Fibroblast of lung (primary cell): ENCODE measurements at regions not wholly inside any gene's neighbourhood (a gene's known extent, or its start where the extent isn't known, plus 50 kb on each side); places are given as distances from the start of the nearest gene placed in this dataset.

Experiments used
- CTCF ChIP-seq, 2 donors: IDR thresholded peaks in 1 of 2; conservative IDR thresholded peaks in 1 of 2; 1 replicate in 1 of 2; 2 replicates in 1 of 2; pipeline ENCODE4 v1.5.1; 2011 to 2012; ENCODE audit warnings: low read length in 2 of 2, control low read depth in 1 of 2, inconsistent platforms in 1 of 2, low read depth in 1 of 2, mild to moderate bottlenecking in 1 of 2
- EZH2 ChIP-seq: IDR thresholded peaks from 2 replicates; pipeline ENCODE4 v1.5.1; 2012; ENCODE audit warnings: low read length, control low read depth, mild to moderate bottlenecking; ENCODE audit errors: missing control alignments

DNA sequence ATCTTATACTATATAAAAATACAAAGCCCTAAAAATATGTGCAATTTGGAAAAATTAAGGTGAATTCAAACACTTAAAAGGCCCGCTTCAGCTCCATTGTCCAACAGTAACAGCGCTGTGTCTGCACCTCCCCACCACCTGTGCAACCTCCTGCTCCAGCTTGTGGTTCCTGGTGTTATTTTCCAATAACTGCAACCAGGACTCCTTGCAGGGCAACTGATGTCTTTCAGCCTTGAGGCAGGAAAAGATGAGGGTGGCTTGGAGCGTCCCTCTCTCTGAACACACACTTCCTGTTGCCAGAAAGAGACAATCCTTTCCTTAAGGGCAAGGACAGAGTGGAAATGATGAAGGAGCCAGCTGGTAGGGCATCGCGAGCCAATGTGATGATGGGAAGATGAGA, 336.0 kb downstream of the GLRX3 start:
- no peak for TF ChIP-seq CTCF (conservative IDR thresholded peaks at IDR 0.05 in 1 of 2, IDR thresholded peaks at IDR 0.05 in 1 of 2; ENCODE audit: low read depth in 1 of 2, low read length in 2 of 2)
- no peak for TF ChIP-seq EZH2
